Islet precursor cell (in vitro differentiated cells): ENCODE measurements at regions not wholly inside any gene's neighbourhood (a gene's known extent, or its start where the extent isn't known, plus 50 kb on each side); places are given as distances from the start of the nearest gene placed in this dataset.
"Not testable (repeated sequence)": the region's sequence is repeated elsewhere in the genome, so short reads cannot be mapped to it uniquely, and the experiment has no call there.

Experiments
- DNase-seq: peaks from one replicate; pipeline ENCODE4 v3.0.0-alpha.2; 2018

GRCh38 chr3:32042867-32043266 is 61.3 kb downstream of the ZNF860 start:
- not testable (repeated sequence) for DNase-seq

DNA sequence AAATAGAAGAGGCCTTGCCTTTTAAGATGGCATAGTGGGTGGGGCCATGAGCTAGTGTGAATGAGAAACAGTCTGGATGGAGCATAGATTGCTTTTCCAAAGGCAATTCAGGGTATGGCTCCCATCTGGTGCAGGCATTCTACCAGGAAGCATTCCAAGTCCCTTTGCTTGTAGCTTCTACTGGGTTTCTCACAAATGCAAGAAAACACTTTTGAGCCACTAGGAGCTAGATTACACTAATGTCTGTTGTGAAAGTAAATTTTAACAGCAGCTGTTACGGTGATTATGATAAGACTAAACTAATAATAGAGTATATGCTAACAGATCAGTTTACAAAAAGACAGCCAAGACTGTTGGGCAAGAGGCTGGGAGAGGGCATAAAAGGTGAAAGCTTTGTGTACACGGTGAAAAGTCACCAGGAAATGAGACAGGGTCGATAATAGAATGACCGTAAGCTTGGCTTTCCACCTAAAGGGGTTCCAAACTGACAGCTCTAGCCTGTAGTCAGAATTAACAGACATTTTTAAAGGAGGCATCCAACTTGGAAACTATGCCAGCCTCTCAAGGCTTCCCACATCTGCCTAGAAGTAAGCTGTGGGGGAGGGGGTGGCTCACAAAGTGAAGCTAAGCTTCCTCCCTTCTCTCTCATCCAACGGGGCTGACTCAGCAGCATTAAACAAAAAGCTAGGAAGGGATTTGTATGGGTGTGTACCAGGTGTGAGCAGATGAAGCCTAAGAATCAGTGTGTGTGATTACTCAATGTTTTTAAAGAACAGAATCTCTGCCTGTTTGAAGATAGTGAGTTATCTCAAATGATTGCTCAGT is 61.1 kb upstream of the GPD1L start:
- DNase-seq: no peak

DNA sequence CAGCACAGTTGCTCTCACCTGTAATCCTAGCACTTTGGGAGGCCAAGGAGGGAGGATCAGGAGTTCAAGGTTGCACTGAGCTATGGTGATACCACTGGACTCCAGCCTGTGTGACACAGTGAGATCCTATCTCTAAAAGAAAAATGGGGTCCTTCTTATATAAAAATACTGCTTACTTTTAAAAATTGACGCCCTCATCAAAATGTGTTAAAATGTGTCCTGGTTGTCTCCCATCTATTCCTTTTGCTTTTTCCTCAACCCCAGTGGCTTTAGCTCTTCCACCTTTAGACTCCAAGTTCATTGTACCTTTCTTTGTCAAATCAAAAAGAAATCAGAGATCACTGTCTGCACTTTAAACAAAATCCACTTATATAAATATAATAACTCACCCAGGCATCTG is 60.3 kb upstream of the GPD1L start:
- no peak for DNase-seq

DNA sequence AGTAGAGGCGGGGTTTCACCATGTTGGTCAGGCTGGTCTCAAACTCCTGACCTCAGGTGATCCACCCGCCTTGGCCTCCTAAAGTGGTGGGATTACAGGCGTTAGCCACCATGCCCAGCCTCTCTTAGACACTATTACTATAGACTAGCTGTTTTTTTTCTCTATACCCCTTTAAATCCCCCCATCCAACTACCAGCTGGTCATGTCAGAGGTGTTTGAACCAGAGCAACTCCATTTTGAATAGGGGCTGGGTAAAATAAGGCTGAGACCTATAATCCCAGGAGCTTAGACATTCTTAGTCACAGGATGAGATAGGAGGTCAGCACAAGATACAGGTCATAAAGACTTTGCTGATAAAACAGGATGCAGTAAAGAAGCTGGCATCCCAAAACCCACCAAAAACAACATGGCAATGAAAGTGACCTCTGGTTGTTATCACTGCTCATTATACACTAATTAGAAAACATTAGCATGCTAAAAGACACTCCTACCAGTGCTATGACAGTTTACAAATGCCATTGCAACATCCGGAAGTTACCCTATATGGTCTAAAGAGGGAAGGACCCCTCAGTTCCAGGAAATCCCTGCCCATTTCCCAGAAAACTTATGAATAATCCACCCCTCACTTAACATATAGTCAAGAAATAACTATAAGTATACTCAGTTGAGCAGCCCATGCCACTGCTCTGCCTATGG is 57.8 kb upstream of the GPD1L start:
- DNase-seq: no peak

DNA sequence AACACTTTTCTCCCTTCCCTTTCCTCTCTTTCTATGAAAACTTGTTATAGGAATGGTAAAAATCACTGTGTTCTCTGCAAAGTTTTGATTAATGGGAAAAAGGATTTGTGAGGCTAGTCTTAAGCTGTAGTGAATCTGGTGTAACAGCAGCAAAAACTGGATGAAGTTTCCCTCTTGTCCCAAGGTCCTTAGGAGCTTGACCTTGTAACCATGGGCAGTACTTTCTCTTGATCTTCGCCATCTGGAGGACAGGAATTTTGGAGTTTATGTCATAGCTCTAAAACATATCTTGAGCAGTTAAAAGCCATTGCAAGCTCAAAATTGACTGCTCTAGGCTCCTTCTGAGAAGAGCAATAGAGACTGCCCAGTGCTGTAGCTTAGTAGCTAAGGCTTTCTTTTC is 56.5 kb upstream of the GPD1L start:
- no peak for DNase-seq

GRCh38 chr3:32052230-32052629 is 54.2 kb upstream of the GPD1L start:
- not testable (repeated sequence) for DNase-seq

- not testable (repeated sequence) for DNase-seq
Observed at GRCh38 chr3:32052851-32053250, 53.6 kb upstream of the GPD1L start.

DNA sequence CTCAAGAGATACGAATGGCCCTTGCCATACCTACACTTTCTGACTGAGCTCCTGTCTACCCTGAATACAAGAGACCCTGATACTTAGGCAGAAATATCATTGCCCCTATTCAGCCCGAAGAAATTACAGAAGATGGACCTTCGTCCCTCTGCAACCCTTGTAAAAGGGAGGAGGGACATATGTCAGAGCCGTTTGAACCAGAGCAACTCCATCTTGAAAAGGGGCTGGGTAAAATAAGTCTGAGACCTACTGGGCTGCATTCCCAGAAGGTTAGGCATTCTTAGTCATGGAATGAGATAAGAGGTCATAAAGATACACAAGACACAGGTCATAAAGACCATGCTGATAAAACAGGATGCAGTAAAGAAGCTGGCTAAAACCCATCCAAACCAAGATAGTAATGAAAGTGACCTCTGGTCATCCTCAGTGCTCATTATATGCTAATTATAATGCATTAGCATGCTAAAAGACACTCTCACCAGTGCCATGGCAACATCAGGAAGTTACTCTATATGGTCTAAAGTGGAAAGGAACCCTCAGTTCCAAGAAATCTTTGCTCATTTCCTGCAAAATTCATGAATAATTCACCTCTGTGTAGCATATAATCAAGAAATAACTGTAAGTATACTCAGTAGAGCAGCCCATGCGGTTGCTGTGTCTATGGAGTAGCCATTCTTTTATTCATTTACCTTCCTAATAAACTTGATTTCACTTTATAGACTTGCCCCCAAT is 49.7 kb upstream of the GPD1L start:
- DNase-seq: peak; percentile 55
